ENCODE measurements at regions not wholly inside any gene's neighbourhood (a gene's known extent, or its start where the extent isn't known, plus 50 kb on each side); places are given as distances from the start of the nearest gene placed in this dataset.
A peak's percentile ranks its signal among the peaks of the same experiment; 100 is the strongest.

DNA sequence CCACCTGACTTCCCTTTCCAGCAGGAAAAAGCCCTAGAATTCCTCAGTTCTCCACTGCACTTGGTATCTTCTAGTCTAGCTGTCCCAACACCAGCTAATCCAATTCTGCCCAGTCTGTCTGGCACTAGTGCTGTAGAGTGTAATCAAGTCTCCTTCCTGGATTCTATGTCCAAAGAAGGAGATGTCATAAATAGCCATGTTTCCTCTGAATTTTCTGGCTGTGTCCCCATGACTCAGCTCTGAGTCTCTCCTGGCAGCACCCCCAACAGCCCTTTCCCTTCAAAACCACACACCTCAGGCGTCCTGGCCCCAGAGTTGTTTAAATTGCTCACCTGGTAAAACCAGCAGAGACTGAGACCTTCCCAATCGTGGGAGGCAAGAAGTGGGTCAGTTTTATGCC lies 197.2 kb downstream of the GRXCR1 start:
- H3K9me3 Mint-ChIP-seq: no peaks in the 10 kb centered on the region
- intact Hi-C loops (cut with micrococcal nuclease): no loop called here
- no peak for DNase-seq
- H3K27ac Mint-ChIP-seq: no peak overlapping the region
- no peak overlapping the region for H3K4me3 Mint-ChIP-seq
- CTCF ChIA-PET: interaction anchor here (1.1 kb wide), 1 partner anchor 42 kb away, joined by 3 read pairs; no protein-coding TSS in a partner anchor
- H3K4me1 Mint-ChIP-seq (ENCODE audit: low read depth): no peaks in the 10 kb centered on the region
- H3K27me3 Mint-ChIP-seq (ENCODE audit: low read depth): peaks cover 2% of the 10 kb centered on the region
- no peaks in the 10 kb centered on the region for H3K36me3 Mint-ChIP-seq (ENCODE audit: low read depth)

DNA sequence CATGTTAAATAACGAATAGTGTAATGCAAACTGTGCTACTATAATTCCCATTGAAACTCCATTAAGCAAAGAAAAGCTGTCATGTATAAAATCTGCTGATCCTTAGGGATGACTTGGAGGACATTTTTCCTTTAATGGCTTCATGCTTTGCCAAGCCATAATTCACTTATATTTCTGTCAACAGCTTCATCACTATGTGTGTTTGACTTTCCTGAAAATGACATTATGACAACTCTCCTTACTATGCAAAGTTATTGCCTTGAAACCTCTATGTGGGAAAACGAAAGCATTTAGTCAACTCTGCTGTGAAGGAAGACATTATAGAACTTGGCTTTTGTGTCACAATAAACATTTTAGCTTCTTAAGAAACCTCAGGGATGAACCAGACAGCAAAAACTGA lies 210.5 kb downstream of the GRXCR1 start:
- intact Hi-C loops (cut with micrococcal nuclease): no loop called here
- H3K4me1 Mint-ChIP-seq (ENCODE audit: low read depth): no peaks in the 10 kb centered on the region
- CTCF ChIA-PET: no interaction called here

DNA sequence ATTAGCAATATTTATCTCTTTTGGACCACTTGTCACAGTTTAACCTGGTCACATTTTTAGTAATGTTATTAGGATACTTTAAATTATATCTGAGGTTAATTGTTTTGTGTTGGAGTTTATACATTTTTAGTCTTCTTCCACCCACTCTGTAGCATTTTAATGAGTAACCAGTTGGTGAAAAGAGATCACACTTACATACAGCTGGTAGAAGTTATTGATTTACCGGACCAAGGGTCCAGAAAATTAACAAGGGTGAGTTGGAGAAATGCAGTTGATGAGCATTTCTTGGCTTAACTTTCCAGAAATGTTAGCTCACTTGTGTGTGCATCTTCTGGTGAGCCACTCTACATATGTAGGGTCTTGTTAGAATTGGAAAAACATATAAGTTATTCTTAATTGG lies 219.6 kb downstream of the GRXCR1 start:
- no peaks in the 10 kb centered on the region for H3K36me3 Mint-ChIP-seq (ENCODE audit: low read depth)
- H3K27me3 Mint-ChIP-seq (ENCODE audit: low read depth): no peaks in the 10 kb centered on the region
- CTCF ChIA-PET: no interaction called here
- no peak overlapping the region for H3K4me3 Mint-ChIP-seq
- no peaks in the 10 kb centered on the region for H3K4me1 Mint-ChIP-seq (ENCODE audit: low read depth)
- DNase-seq: no peak
- H3K27ac Mint-ChIP-seq: no peak overlapping the region
- intact Hi-C loops (cut with micrococcal nuclease): no loop called here
- peaks cover 1% of the 10 kb centered on the region for H3K9me3 Mint-ChIP-seq

More for the DNA sequence above, 210.5 kb downstream of the GRXCR1 start:
- Mint-ChIP-seq H3K4me3 (no peak overlapping the region), H3K27ac (no peak overlapping the region), H3K27me3 (ENCODE audit: low read depth) (no peaks in the 10 kb centered on the region), H3K36me3 (ENCODE audit: low read depth) (no peaks in the 10 kb centered on the region), H3K9me3 (no peaks in the 10 kb centered on the region)
- no peak for DNase-seq

DNA sequence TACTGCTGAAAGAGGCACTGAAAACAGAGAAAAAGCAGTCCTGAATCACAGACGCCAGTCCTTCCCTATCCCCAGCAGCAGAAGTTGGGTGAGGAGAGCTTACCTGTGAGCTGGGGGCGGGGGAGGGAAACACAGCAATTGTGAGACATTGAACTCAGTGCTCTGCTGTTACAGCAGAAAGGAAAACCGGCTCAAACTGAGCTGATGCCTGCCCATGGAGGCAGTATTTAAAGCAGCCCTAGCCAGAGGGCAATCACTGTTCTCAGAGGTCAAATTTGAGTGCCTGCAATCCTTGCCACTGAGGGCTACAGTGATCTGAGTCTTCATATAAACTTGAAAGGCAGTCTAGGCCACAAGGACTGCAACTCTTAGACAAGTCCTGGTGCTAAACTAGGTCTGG lies 220.7 kb downstream of the GRXCR1 start:
- H3K36me3 Mint-ChIP-seq (ENCODE audit: low read depth): no peaks in the 10 kb centered on the region
- no peak overlapping the region for H3K27ac Mint-ChIP-seq
- H3K4me1 Mint-ChIP-seq (ENCODE audit: low read depth): no peaks in the 10 kb centered on the region
- CTCF ChIA-PET: no interaction called here
- peaks cover 1% of the 10 kb centered on the region for H3K9me3 Mint-ChIP-seq
- no peak overlapping the region for H3K4me3 Mint-ChIP-seq
- no peak for DNase-seq
- no peaks in the 10 kb centered on the region for H3K27me3 Mint-ChIP-seq (ENCODE audit: low read depth)
- intact Hi-C loops (cut with micrococcal nuclease): no loop called here

DNA sequence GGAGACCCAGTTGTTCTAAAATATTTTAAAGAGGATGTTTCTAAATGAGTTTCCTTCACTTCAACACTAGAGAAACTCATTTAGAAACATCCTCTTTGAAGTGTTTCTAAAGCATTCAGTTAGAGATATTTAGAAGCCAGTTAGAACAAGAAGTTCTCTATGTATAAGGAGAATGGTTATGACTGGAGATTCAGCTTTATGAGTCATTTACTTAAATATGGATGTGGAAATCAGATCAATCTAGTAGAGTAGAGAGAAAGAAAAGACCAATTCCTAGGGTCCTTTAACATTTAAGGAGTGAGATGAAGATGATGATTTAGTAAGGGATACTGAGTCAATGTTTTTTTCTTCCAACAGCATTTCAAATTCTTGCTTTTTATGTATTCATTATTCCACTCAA lies 234.1 kb downstream of the GRXCR1 start:
- no peaks in the 10 kb centered on the region for H3K36me3 Mint-ChIP-seq (ENCODE audit: low read depth)

DNA sequence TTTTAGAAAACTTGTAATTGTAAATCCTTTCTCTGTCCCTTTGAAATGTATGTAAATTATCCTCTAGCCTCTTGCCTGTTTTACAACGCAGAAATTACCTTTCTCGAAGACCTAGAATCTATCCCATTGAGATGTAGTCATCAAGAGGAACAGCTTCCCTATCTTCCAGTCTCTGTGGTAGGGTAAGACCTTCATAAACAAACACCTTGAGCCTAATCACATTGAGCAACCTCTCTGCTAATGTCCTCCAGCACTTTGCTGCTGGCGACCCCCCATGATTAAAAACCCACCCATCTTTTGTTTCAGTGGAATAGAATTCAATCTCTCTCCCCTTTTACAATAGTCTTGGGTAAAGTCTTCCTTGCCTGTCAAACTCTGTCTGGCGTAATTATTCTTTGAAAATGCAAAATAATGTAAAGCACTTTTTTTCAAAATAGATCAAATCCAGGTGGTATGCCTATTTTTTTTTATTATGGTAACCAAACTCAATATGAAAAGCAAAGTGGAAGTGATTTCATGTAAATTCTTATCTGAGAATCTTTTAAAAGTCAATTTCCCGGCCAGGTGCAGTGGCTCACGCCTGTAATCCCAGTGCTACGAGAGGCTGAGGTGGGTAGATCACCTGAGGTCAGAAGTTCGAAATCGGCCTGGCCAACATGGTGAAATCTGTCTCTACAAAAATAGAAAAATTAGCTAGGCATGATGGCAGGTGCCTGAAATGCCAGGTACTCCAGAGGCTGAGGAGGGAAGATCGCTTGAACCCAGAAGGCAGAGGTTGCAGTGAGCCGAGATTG lies 237.9 kb downstream of the GRXCR1 start:
- DNase-seq: no peak
- Mint-ChIP-seq H3K27ac (no peak overlapping the region), H3K36me3 (ENCODE audit: low read depth) (no peaks in the 10 kb centered on the region), H3K9me3 (peaks cover 1% of the 10 kb centered on the region), H3K4me1 (ENCODE audit: low read depth) (no peaks in the 10 kb centered on the region), H3K4me3 (no peak overlapping the region), H3K27me3 (ENCODE audit: low read depth) (no peaks in the 10 kb centered on the region)
- intact Hi-C loops (cut with micrococcal nuclease): loop anchor here (5.0 to 10.0 kb wide), 4 partner anchors 133 to 1317 kb away; partner anchors contain the start of gene KCTD8
- CTCF ChIA-PET: no interaction called here

More for the DNA sequence above, 234.1 kb downstream of the GRXCR1 start:
- H3K27me3 Mint-ChIP-seq (ENCODE audit: low read depth): no peaks in the 10 kb centered on the region
- CTCF ChIA-PET: no interaction called here
- no peak for DNase-seq
- no peak overlapping the region for H3K4me3 Mint-ChIP-seq
- intact Hi-C loops (cut with micrococcal nuclease): no loop called here
- peaks cover 1% of the 10 kb centered on the region for H3K9me3 Mint-ChIP-seq
- no peaks in the 10 kb centered on the region for H3K4me1 Mint-ChIP-seq (ENCODE audit: low read depth)
- H3K27ac Mint-ChIP-seq: no peak overlapping the region

DNA sequence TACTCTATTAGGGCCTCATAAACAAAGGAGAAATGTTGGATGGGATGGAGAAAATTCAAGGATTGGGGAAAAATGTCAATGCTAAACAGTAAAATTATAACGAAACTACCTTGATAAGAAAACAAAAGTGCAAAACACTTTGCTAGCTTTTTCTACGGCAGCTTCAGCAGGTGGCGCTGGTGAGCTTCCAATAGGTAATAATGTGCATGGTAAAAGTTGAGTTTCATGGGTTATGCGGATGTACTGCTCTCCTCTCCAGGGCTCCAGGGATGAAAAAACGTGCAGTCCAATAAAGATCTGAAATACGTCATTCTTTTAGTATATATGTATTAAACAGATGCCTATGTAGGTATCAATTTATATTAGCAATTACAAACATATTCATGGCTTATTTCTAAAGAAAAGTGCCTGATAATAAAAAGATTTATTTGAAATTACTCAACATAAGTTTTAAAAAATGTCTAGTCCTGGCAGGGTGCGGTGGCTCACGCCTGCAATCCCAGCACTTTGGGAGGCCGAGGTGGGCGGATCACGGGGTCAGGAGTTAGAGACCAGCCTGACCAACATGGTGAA lies 239.6 kb downstream of the GRXCR1 start:
- CTCF ChIA-PET: interaction anchor here (0.6 to 1.2 kb wide), 8 partner anchors 9 to 1482 kb away, joined by 3 to 5 read pairs (median 3); no protein-coding TSS in a partner anchor
- peak; percentile 72 for DNase-seq
- Mint-ChIP-seq H3K27ac (no peak overlapping the region), H3K36me3 (ENCODE audit: low read depth) (no peaks in the 10 kb centered on the region), H3K9me3 (peaks cover 1% of the 10 kb centered on the region), H3K4me1 (ENCODE audit: low read depth) (no peaks in the 10 kb centered on the region), H3K4me3 (no peak overlapping the region), H3K27me3 (ENCODE audit: low read depth) (no peaks in the 10 kb centered on the region)
- intact Hi-C loops (cut with micrococcal nuclease): loop anchor here (1.0 to 10.0 kb wide), 5 partner anchors 135 to 1497 kb away; partner anchors contain the start of gene KCTD8

DNA sequence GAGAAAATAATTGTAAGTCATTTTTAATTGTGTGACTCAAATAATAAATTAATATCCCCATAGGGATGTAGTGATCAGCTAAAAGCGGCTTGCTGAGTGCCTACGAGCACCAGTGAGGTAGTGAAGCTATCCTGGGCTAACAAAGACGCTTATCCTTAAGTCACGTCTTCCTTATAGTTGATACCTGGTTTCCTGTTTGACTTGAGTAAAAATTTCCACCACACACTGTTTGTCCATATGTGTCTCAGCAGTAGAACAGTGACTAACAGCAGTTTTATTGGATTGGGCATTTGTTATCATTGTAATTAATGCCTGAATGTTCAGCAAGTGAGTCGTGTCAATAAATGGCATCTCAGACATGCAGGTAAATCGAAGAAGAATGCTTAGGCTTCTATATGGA lies 241.1 kb downstream of the GRXCR1 start:
- no peaks in the 10 kb centered on the region for H3K9me3 Mint-ChIP-seq
- H3K4me3 Mint-ChIP-seq: no peak overlapping the region
- DNase-seq: no peak
- CTCF ChIA-PET: no interaction called here
- H3K36me3 Mint-ChIP-seq (ENCODE audit: low read depth): no peaks in the 10 kb centered on the region
- H3K27ac Mint-ChIP-seq: no peak overlapping the region
- intact Hi-C loops (cut with micrococcal nuclease): loop anchor here (5.0 to 10.0 kb wide), 4 partner anchors 136 to 1314 kb away; partner anchors contain the start of gene KCTD8
- H3K27me3 Mint-ChIP-seq (ENCODE audit: low read depth): no peaks in the 10 kb centered on the region
- H3K4me1 Mint-ChIP-seq (ENCODE audit: low read depth): no peaks in the 10 kb centered on the region

DNA sequence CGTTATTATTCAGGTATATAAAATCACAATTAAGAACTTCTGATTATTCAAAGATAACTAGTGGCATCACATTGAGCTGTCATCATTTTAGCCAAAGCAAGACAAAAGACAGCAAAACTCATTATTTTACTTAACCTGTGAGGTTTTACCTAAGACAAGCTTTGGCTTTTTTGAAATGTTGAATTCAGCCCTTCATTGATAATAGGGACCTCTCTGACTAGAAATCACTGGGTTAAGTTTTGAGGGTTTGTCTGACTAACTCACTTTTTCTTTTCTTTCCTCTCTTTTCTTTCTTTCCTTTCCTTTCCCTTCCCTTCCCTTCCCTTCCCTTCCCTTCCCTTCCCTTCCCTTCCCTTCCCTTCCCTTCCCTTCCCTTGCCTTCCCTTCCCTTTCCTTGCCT lies 244.2 kb downstream of the GRXCR1 start:
- Mint-ChIP-seq H3K36me3 (ENCODE audit: low read depth) (no peaks in the 10 kb centered on the region), H3K4me1 (ENCODE audit: low read depth) (no peaks in the 10 kb centered on the region), H3K9me3 (peaks cover 2% of the 10 kb centered on the region), H3K27ac (no peak overlapping the region), H3K27me3 (ENCODE audit: low read depth) (peaks cover 2% of the 10 kb centered on the region), H3K4me3 (no peak overlapping the region)
- DNase-seq: no peak
- intact Hi-C loops (cut with micrococcal nuclease): loop anchor here (10.0 kb wide), 2 partner anchors 348 to 638 kb away; no protein-coding TSS in a partner anchor
- CTCF ChIA-PET: no interaction called here

DNA sequence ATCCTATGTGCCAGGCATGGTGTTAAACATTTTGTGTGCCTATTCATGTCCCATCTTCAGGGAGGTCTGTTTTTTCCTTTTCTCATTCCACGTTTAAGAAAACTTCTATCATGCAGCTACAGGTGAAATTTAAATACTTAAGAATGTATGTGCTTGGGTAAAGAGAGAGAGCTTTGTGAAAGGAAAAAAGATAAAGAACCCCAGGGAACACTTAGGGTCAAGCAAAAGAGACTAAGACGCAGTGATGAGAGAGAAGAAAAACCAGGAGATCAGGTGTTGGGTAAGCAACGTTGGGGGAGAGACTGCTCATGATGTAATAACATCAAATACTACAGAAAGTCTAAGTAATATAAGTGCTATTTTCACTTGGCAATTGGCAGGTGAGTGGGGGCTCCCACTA lies 253.7 kb downstream of the GRXCR1 start:
- H3K9me3 Mint-ChIP-seq: no peaks in the 10 kb centered on the region
- no peak overlapping the region for H3K27ac Mint-ChIP-seq
- CTCF ChIA-PET: no interaction called here
- H3K4me3 Mint-ChIP-seq: no peak overlapping the region
- no peak for DNase-seq
- intact Hi-C loops (cut with micrococcal nuclease): no loop called here
- no peaks in the 10 kb centered on the region for H3K36me3 Mint-ChIP-seq (ENCODE audit: low read depth)
- no peaks in the 10 kb centered on the region for H3K27me3 Mint-ChIP-seq (ENCODE audit: low read depth)
- no peaks in the 10 kb centered on the region for H3K4me1 Mint-ChIP-seq (ENCODE audit: low read depth)

DNA sequence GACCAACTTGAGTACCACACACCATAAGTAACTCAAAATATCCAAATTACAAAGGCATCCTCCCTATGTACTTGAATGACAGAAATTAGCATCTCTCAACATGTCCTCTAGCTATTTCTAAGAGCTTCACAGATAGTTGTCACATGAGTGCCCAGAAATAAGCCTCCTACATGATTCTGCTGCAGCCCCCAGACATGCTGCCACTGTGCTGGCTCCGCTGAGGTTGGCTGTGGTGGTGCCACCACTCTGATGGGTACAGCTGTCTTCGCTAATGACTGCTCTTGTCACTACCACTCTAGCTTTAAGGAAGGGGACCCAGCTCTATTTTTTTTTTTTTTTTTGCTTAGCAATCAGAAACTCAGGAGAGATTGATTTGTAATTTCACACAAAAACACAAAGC lies 256.0 kb downstream of the GRXCR1 start:
- DNase-seq: no peak
- H3K4me1 Mint-ChIP-seq (ENCODE audit: low read depth): no peaks in the 10 kb centered on the region
- CTCF ChIA-PET: interaction anchor here (0.6 kb wide), 2 partner anchors 101 to 156 kb away, joined by 3 to 4 read pairs; no protein-coding TSS in a partner anchor
- H3K9me3 Mint-ChIP-seq: no peaks in the 10 kb centered on the region
- H3K27me3 Mint-ChIP-seq (ENCODE audit: low read depth): no peaks in the 10 kb centered on the region
- intact Hi-C loops (cut with micrococcal nuclease): no loop called here
- no peak overlapping the region for H3K27ac Mint-ChIP-seq
- no peaks in the 10 kb centered on the region for H3K36me3 Mint-ChIP-seq (ENCODE audit: low read depth)
- H3K4me3 Mint-ChIP-seq: no peak overlapping the region

DNA sequence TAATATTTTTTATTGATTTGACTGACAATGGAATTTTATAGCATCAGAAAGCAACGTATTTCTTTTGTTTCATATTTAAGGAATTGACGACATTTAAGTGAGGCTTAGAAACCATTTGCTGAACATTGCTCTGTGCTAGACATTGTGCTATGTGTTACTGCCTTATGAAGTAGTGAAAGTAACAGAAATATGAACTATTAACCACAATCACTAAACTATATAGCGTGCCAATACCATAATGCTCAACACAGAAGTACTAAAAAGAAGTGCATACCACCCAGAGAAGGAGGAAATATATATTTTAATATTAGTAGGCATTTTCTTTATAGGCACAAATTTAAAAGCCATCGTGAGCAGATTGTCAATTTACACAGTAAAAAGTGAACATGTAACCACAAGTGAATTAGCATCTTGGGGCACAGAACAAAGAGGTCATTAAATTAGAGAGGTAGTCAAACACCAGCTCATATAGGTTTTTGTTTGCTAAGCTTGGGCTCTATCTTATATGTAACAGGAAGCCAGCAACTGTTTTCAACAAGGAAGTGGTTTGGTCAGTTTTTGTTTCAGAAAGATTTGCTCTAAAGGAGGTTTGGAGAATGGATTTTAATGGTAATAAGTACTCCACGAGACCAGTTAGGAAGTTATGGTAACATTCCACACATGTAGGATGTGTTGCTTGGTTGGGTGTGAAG lies 270.7 kb downstream of the GRXCR1 start:
- Mint-ChIP-seq H3K4me1 (ENCODE audit: low read depth) (no peaks in the 10 kb centered on the region), H3K36me3 (ENCODE audit: low read depth) (no peaks in the 10 kb centered on the region), H3K27me3 (ENCODE audit: low read depth) (no peaks in the 10 kb centered on the region), H3K4me3 (no peak overlapping the region), H3K9me3 (peaks cover 1% of the 10 kb centered on the region), H3K27ac (no peak overlapping the region)
- intact Hi-C loops (cut with micrococcal nuclease): no loop called here
- CTCF ChIA-PET: no interaction called here
- no peak for DNase-seq
